MM.1S (cell line): ENCODE measurements at regions not wholly inside any gene's neighbourhood (a gene's known extent, or its start where the extent isn't known, plus 50 kb on each side); places are given as distances from the start of the nearest gene placed in this dataset.

Experiments used
- EZH2 ChIP-seq: fragments of 300-600 bp; sonication (generic); optimal IDR thresholded peaks from 2 replicates; pipeline ENCODE3; 2017; ENCODE audit warnings: low read depth, mild to moderate bottlenecking, antibody characterized with exemption, low read length, mixed read lengths
- EZH2phosphoT487 ChIP-seq: fragments of 300-600 bp; sonication (generic); IDR thresholded peaks from 2 replicates; pipeline ENCODE4 v1.6.1; 2018; ENCODE audit warnings: antibody characterized with exemption, low read length
- TF ChIP-seq, protein P1 (sequence below): fragments of 300-600 bp; sonication (generic); IDR thresholded peaks from 2 replicates; pipeline ENCODE4 v1.5.1; 2016; ENCODE audit warnings: antibody characterized with exemption, low read length, mixed read lengths

DNA sequence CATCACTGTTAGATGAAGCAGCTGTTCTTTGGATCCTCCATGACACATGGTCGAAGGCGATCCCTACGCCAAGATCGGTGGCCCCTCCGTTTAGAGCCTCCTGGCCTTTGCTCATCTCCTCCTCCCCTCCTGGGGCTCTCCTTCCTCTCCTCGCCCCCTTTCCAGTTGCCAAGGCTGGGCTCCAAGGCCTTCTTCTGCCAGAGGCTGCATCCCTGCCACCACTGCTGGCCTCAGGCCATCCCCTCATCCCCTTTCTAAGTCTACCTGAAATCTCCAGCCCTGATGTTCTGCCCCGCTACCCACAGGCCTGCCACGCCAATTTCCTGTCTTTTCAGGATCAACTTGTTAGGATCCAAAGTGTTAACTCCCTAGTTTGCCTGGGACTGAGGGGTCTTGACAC lies 265.1 kb upstream of the ZMIZ1 start:
- TF ChIP-seq, protein P1, sequence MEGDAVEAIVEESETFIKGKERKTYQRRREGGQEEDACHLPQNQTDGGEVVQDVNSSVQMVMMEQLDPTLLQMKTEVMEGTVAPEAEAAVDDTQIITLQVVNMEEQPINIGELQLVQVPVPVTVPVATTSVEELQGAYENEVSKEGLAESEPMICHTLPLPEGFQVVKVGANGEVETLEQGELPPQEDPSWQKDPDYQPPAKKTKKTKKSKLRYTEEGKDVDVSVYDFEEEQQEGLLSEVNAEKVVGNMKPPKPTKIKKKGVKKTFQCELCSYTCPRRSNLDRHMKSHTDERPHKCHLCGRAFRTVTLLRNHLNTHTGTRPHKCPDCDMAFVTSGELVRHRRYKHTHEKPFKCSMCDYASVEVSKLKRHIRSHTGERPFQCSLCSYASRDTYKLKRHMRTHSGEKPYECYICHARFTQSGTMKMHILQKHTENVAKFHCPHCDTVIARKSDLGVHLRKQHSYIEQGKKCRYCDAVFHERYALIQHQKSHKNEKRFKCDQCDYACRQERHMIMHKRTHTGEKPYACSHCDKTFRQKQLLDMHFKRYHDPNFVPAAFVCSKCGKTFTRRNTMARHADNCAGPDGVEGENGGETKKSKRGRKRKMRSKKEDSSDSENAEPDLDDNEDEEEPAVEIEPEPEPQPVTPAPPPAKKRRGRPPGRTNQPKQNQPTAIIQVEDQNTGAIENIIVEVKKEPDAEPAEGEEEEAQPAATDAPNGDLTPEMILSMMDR: no peak
- no peak for TF ChIP-seq EZH2
- no peak for TF ChIP-seq EZH2phosphoT487
